GM21529 (cell line): ENCODE measurements at regions not wholly inside any gene's neighbourhood (a gene's known extent, or its start where the extent isn't known, plus 50 kb on each side); places are given as distances from the start of the nearest gene placed in this dataset.

Experiments
- ATAC-seq: cut with Tn5 transposase; IDR thresholded peaks from one replicate; pipeline ENCODE4 v1.9.1; 2021; ENCODE audit not compliant: unreplicated experiment

DNA sequence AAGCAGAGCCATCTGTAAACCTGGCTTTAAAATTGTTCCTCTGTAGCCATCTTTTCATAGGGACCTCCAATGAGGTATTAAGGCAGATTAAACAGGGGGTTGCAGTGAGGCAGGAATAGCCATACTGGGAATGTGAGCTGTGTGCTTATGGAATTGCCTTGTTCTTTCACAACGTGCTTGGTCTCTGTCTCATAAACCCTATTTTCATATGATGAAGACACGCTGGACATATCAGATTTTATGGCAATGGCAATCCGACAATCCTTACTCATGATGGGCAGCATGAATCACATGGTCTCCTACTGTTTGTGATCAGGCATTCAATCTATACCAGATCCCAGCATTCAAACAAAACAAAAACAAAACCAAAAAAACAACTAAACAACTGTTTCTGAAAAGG is 418.9 kb upstream of the NRP1 start:
- no peak for ATAC-seq

DNA sequence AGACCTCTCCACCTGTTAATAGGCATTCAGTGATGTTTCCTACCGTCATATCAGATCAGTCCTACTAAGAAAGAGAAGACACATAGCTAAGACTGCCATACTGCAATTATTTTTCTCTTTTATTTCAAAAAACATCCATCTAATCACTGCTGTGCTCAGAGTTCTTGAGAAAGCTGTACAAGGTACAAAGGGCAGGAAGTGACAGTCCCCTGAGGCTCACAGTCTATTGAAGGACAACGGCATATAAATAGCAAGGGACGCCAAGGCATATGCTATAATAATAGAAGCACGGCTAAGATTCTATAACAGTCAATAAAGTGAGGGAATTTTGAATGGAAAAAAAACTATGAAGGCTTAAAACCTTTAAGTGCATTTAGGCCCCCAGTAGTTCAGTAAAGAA is 415.3 kb upstream of the NRP1 start:
- no peak for ATAC-seq

DNA sequence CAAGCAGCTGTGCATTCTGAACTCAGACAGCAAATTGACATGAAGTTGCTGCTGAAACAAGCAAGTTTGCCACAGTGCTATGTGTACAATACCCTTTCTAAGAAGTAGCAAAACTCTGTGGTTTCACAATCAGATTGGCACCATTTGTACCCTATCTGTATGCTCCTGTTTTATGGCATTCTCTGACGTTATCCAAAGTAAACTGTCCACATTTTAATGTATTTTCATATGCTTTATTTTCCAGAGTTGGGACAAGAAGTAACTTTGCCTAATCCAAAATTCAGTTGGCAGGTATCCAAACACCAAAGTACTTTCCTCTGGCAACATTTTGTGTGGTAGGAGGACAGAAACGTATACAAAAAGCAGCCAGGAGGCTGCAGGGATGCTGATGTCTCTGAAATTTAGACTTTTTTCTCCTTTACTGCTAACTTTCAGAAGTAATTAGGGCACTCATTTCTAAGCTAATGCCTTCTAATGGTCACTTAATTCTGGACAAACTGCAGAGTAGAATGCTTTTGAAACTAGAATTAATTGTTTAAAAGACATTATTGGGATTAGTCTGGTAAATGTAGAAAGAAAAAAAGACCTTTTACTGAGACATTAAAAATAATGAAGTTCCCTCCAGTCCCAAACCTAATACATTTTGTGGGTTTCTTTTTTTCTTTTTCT is 414.7 kb upstream of the NRP1 start:
- no peak for ATAC-seq

DNA sequence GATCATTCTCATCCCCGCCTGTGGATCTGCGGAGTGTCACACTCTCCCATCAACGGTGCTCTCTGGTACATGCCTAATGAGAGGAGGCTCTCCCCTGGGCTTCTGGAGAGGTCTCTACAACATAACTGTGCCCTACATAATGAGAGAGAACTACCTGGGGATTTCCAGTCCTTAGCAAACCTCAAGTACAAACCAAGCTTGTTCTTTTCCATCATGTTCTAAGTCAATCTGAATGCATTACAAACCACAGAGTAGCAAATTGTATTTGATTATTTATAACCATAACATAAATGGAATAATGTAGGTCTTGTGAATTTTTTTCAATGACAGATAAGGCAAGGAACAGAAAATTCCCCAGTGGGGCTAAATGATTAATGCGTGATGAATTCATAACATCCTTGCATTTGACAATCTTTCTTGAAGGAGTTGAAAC is 412.4 kb upstream of the NRP1 start:
- ATAC-seq, result no peak

DNA sequence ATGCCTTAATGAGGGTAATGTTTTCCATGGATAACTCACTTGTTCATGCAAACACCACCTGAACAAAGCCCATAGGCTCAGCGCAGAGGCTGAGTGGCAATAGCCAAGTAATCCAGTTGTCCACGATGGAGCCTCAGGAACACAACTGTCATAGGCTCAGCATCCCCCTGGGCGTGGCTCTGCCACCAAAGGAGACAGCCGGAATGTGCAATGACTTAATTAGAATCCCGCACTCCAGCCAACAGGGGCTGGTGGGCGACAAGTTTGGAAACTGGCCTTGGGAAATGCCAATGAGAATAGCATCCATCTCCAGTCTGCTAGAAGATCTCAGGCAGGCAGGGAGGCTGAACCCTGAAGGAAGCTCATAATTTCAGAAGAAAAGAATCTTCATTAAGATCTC is 411.7 kb upstream of the NRP1 start:
- no peak for ATAC-seq

DNA sequence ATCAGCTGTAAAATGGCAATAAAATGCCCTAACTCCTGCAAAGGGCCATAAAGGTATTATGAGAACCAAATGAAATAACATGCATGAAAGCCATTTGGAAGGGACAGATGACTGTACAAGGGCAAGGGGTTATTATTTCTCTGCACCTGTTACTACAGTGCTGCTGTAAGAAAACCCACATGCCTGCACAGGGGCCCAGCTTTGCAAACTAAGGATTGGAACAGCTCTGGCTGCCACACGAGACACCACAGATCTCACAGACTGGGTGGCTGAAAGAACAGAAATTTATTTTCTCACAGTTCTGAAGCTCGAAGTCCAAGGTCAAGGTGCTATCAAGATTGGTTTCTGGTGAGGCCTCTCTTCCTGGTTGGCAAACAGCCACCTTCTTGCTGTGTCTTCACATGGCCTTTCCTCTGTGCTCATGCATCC is 409.0 kb upstream of the NRP1 start:
- ATAC-seq, result no peak

DNA sequence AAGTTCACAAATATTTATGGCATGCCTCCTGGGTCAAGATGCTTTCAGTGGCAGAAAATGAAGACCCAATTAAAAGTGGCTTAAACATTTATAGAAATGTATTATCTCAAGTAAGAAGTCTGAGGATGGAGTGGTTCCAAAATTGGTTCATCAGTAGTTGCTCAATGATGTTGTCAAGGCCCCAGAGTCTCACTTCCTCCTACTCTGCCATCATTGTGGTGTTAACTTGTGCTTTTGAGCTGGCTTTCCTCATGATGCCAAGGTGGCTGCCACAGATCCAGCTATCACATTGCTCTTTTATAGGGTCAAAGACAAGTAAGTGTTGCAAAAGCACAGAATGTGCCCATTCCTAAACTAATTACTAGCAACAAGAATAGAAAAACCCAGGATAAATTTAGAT is 404.6 kb upstream of the NRP1 start:
- no peak for ATAC-seq

DNA sequence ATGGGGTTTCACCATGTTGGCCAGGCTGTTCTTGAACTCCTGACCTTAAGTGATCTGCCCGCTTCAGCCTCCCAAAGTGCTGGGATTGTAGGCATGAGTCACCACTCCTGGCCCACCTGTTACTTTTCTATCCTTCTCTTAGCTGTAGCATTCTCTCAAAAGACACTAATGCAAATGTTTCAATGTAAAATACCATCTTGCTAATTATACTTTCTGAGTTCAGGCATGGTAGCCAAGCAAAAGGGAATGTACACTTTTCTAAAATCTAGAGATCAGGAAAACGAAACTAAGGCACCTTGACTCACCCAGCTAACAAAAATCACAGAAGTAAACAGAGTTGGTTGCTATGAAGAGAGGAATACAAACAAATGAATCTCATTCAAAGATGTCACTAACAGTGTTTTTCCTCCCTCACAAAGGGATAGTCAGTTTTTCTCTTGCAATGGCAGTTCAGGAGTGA is 401.0 kb upstream of the NRP1 start:
- ATAC-seq, result no peak

DNA sequence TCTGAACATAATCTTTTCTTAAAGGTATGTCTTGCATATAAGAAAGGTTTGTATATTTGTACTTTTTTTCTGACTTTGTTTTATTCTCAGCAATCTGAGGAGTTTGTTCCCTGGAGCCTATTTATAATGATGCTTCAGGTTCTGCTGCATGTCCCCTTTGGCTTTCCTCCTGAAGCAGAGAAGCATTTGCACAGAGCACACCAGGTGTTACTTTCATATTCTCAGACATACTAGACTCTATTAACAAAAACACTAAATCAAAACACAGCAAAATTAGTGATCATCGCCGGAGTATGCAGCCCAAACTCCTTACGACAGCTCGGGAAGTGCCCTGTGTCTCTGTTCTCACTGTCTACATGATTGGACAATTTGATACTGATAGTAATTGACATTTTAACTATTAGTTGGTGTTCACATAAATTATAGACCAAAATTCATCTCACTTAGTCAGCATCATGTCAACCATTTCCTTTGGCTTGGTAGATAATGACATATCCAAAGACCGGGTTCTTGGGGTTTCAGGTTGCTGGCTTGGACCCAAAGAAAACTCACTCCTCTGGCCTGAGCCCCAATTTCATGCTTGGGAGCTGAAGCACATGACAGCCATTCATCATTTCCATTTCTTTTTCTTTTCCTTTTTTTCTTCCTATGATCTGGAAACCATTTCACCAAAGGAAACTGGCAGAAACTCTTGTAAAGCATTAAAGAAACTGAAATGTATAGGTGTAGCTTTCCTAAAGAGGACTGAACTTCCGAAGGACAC is 400.1 kb upstream of the NRP1 start:
- no peak for ATAC-seq

DNA sequence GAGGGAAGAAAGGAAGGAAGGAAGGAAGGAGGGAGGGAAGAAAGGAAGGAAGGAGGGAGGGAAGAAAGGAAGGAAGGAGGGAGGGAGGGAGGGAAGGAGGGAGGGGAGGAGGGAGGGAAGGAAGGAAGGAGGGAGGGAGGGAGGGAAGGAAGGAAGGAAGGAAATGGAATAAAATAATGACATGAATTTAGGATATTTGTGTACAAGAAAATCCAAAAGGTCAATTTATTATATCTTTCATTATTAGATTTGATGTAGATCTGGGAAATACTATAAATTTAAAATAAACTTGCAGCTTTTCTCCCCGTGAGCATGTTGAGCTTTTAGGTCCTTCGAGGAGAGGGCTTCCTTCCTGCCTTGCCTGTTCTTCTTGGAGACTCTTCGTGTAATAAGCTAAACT is 398.6 kb upstream of the NRP1 start:
- no peak for ATAC-seq

DNA sequence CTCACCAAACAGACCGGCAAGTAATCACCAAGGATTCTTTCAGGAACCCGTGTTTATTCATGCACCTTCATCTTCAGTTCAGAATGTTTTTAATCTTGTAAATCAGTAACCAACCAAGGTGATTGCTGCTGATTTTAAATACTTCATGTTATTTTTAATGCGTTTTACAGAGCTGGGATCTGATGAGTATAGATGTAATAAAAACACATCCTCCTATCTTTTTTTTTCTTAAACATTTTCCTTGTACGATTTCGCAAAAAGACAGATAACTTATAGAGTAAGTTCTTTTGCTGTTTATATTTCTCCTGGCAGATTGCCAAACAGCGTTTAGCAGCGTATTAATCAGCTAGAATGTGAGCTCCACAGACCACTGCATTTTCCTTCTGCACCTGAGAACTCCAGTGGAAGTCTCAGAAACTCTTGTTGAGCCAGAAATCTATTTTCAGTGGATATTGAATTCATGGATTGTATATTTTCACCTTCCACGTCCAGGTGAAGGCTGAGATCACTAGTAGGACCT is 397.8 kb upstream of the NRP1 start:
- ATAC-seq, result no peak

DNA sequence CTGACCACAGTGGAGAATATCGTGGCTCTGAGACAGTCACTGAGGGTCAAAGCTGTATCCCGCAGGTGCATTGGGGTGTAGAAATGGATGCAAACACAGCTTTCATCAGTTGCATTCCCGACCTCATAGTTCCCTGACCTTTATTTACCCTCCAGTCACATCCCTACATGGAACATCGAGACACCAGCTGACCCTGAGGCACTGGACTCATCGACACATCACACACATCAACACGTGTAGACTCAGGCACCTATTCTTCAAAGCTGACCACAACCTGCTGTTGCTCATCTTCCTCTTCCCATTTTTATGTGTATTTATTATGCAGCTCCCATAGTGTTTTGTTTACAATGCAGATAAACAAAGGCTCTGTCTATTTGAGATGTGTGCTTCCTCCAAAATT is 396.9 kb upstream of the NRP1 start:
- ATAC-seq, result no peak

DNA sequence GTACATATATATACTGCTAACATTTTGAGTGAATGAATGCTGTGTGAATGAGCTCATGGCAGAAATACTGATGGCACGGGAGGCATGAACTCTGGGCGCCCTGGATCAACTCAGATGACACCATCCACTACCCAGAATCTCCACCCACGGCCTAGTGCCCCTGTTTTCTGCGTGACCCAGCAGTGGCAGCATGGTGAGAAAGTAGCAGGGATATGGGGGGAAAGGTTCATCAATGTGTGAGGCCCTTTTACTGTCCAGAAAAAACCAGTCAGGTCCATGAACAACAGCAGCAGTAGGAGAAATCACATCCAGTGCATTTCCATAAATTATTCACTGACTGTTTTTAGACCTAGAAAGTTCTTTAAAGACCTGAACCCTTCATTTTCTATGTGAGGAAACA is 391.0 kb upstream of the NRP1 start:
- ATAC-seq, result no peak

DNA sequence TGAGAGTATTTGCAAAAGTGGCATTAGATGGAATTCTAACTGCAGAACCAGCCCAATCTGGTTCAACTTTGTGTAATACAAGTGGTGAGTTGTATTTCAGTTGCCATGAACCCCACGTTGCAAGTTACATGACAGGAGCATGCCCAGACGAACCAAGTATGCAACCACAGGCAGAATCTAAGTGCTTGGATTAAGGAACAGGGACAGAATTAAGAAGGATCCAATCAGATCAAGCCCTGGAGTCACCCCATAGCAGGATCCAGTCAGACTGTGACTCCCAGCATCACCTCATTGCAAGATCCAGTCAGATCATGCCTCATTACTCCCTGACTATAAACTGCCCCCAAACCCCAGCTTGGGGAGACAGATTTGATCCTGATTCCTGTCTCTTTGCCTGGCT is 388.7 kb upstream of the NRP1 start:
- no peak for ATAC-seq

DNA sequence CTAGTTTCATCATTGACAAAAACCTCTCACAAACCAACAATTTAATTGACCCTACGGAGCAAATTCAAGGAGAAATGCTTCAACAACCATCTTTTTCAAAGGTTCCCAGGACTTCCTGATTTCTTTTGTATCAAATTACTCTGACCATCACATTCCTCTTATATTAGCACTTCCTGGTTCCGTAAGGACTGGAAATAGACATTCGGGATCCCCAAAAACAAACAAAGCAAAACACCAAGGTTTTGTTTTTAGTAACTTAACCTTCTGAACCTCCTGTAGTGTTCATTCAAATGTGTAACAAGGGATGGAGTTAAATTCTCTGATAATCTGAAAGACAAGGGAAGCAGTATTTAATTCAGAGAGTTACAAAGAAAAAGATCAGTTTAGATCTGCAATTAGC is 387.6 kb upstream of the NRP1 start:
- ATAC-seq, result no peak

DNA sequence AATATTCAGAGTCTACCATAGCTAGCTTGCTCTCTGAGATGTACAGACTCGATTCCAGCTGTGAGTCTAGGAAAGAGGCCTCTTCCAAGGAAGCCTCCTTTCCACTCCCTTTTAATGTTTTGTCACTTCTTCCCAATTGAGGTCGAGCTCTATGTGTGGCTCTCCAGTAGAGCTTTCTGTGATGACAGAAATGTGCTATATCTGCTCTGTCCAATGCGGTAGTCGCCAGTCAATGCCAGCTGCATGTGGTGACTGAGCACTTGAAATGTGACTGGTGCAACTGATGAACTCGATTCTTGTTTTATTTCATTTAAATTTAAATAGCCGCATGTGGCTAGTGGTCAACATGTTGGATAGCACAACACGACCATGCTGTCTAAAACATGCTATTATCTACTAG is 387.0 kb upstream of the NRP1 start:
- ATAC-seq, result no peak

DNA sequence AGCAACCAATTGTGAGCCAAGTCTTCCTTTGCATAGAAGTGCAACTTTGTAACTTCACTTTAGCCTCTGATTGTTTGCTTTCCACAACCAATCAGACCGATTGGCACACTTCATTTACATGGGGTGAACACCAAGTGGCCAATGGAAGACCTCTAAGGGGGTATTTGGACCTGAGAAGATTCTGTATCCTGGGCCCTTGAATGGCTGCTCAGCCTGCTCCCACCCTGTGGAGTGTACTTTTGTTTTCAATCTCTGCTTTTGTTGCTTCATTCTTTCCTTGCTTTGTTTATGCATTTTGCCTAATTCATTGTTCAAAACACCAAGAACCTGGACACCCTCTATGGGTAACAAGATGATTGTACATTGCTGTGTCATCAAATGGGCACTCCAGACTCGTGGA is 385.7 kb upstream of the NRP1 start:
- ATAC-seq, result no peak

DNA sequence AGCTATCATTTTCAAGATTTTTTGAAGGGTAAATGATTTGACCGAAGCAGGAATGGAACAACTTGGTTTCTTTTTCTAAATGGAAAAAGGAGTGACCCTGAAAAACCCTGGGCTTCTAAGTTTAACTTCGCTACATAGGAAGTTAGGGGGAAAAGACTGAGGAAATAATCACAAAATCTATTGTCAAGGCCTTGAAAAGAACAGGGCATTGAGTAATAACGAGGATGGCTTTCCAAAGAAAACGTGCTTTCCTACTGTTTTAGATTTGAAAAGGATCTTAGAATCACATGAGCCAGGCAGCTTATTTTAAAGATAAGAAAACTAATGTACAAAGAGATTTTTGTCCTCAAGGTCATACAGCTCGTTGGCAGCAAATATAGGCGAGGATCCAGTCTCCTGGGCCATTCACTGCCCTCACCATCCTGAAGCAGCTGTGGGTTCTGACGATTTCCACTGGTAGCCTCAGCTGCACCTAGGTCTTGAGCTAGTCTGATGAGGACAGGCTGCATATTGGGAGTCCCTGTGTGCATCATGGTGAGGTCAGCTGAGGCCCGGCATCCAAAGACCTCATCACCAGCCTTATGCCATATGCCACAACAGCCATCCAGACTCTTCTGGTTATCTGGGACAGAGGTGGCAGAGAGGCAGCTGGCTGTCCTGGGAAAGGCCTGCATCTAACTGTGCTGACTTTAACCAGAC is 384.7 kb upstream of the NRP1 start:
- no peak for ATAC-seq

DNA sequence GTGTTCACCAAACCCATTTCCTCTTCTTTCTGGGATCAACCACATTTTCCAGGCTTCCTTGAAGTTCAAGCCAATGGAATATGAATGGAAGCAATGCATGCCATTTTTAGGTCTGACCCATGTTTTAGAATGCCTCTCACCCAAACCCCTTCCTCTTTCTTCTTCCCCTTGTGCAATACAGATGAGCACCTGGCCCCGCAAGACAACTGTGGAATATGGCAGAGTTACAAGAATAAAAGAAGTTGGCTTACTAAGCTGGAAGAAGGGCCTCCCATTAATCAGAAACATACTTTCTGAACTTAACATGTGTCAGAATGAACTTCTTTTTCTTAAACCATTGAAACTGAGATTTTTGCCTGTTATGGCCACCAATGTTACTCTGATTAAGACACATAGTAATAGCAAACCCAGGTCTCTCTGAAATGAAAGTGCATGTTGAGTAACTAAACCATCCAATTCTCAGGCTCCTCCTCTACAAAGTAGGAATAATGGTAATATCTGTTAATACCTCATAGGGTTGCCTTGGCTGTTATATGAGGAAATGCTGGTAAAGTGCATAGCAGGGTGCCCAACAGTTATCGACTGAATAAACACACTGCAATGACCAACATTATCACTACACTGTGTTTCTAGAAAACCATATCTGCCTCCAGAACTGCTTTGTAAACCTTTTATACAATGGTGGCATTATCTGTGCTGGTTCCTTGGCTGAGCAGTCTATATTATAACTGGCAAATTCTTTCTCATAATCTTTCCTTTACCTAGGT is 382.2 kb upstream of the NRP1 start:
- ATAC-seq, result no peak

DNA sequence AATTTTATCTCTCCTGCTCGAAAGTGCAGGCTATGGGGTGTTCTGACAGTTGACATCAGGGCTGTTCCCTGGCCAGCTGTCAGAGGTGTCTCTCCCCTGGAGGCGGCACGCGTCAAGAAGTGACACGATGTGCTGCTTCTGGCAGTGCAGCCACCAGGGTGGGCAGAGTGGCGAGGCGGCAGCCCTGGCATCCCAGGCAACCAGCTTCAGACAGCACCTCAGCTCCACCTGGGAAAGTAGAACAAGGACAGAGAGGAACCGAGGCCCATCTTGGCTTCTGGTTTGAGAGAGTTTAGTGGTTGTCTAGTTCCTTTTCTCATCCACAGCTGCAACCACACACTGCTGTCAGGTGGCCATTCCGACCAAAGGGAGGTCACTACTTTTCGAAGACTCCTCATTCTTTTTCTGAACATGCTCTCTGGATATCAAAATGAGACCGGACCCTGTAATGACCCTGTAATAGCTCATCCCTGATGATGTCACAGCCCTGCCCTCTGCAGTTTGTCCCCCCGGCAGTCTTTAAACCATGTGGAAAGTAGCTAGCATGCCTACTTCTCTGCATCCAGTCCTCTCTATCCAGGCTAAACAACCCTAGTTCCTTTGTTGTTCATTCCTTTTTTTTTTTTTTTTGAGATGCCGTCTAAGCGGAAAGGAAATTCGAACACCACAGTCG is 381.0 kb upstream of the NRP1 start:
- ATAC-seq, result no peak

DNA sequence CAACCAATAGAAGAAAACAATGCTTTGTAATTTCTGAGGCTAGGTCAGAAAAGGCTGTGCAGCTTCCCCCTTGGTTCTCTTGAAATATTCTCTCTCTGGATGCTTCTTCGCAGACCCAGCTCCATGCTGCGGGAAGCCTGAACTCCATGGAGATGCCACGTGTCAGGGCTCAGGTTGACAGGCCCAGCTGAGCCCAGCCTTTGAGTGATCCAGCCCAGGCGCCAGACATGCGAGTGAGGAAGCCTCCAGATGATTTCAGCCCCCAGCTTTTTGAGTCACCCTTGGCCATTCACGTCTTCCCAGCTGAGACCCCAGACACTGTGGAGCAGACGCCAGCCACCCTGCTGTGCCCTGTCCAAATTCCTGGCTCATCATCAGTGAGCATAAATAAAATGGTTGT is 378.4 kb upstream of the NRP1 start:
- ATAC-seq, result no peak
